HCT116 (cell line): ENCODE measurements at regions not wholly inside any gene's neighbourhood (a gene's known extent, or its start where the extent isn't known, plus 50 kb on each side); places are given as distances from the start of the nearest gene placed in this dataset.

Experiments used
- ATAC-seq: fragments of 200-7000 bp; cut with Tn5 transposase; 2 replicates; pipeline ENCODE4 v1.9.1; 2020; ENCODE audit warnings: mild to moderate bottlenecking, moderate library complexity
- BruUV-seq: library from RNA; stranded (reverse); fragments of 400-500 nt; replicated peaks from 2 replicates; lab custom pipeline; 2021; lab: Mats Ljungman, UMichigan
- CTCF ChIA-PET: fragments of 300-600 bp; sonication (Branson Sonifier 250); formaldehyde crosslinking; loops from one replicate; lab custom pipeline; 2021; ENCODE audit warnings: antibody characterized with exemption; lab: Charles Lee
- POLR2A ChIA-PET: fragments of 300-600, 350-600 bp; sonication (Branson Sonifier 250); formaldehyde crosslinking; loops from one replicate; lab custom pipeline; 2021; ENCODE audit warnings: antibody characterized with exemption; lab: Charles Lee
- RAD21 ChIA-PET, 2 experiments: fragments of 300-600 bp; sonication (Branson Sonifier 250); formaldehyde crosslinking; loops; one replicate each; lab custom pipeline; 2023; ENCODE audit warnings: low total read pairs in 2 of 2; ENCODE audit not compliant: uncharacterized antibody in 2 of 2, unreplicated experiment in 2 of 2, low non-redundant PET in 1 of 2; lab: Charles Lee
- DNase-seq: peaks from one replicate; pipeline ENCODE4 v3.0.0-alpha.2; 2010; ENCODE audit warnings: low read depth, low spot score
- H2AFZ ChIP-seq: fragments of 200-600 bp; shearing (Covaris generic), sonication (generic); 2 replicates; pipeline ENCODE4 v1.6.1; 2017; ENCODE audit warnings: low read depth, mixed run types, mixed read lengths, antibody characterized with exemption, low read length; ENCODE audit not compliant: poor library complexity, severe bottlenecking
- H3K27ac ChIP-seq: 2 replicates; pipeline ENCODE4 v1.5.1; 2012; ENCODE audit warnings: low read depth, low read length
- H3K27me3 ChIP-seq: fragments of 200-600 bp; sonication (generic); 2 replicates; pipeline ENCODE4 v1.6.1; 2016; ENCODE audit warnings: mixed run types, low read length, mixed read lengths; ENCODE audit not compliant: insufficient read depth
- H3K36me3 ChIP-seq, 2 experiments: fragments of 200-500 bp in 1 of 2; fragments of 200-600 bp in 1 of 2; sonication (Bioruptor generic) in 1 of 2; sonication (generic) in 1 of 2; 2 replicates each; pipeline versions ENCODE4 v1.5.1 to v1.6.1; 2014 to 2016; ENCODE audit warnings: low read length in 2 of 2, inconsistent platforms in 1 of 2, mixed read lengths in 1 of 2, mixed run types in 1 of 2; ENCODE audit not compliant: insufficient read depth in 2 of 2, control insufficient read depth in 1 of 2
- H3K4me1 ChIP-seq, 2 experiments: fragments of 200-600 bp in 1 of 2; sonication (generic) in 1 of 2; 2 replicates each; pipeline versions ENCODE4 v1.5.1 to v1.6.1; 2012 to 2017; ENCODE audit warnings: low read length in 2 of 2, inconsistent platforms in 1 of 2, mild to moderate bottlenecking in 1 of 2, mixed read lengths in 1 of 2, mixed run types in 1 of 2, moderate library complexity in 1 of 2; ENCODE audit not compliant: insufficient read depth in 2 of 2, control insufficient read depth in 1 of 2
- H3K4me2 ChIP-seq: fragments of 200-600 bp; sonication (generic); 2 replicates; pipeline ENCODE4 v1.6.1; 2017; ENCODE audit warnings: mixed run types, low read length, mixed read lengths
- H3K4me3 ChIP-seq, 2 experiments: fragments of 200-600 bp in 1 of 2; sonication (generic) in 1 of 2; replicated peaks in 1 of 2; 2 replicates each; pipeline ENCODE4 v1.5.1; 2011 to 2016; ENCODE audit warnings: low read length in 2 of 2, control low read depth in 1 of 2, low read depth in 1 of 2, mild to moderate bottlenecking in 1 of 2, mixed read lengths in 1 of 2, mixed run types in 1 of 2
- H3K79me2 ChIP-seq: fragments of 200-600 bp; sonication (generic); 2 replicates; pipeline ENCODE4 v1.6.1; 2017; ENCODE audit warnings: mild to moderate bottlenecking, mixed run types, low read length, moderate library complexity, mixed read lengths; ENCODE audit not compliant: insufficient read depth
- H3K9ac ChIP-seq: fragments of 200-600 bp; sonication (generic); 2 replicates; pipeline ENCODE4 v1.6.1; 2016; ENCODE audit warnings: low read length, mixed read lengths
- H3K9me2 ChIP-seq: fragments of 200-600 bp; sonication (generic), shearing (Covaris generic); 2 replicates; pipeline ENCODE4 v1.6.1; 2017; ENCODE audit warnings: mixed run types, mild to moderate bottlenecking, moderate library complexity; ENCODE audit not compliant: insufficient read depth
- H3K9me3 ChIP-seq, 2 experiments: fragments of 200-500 bp in 1 of 2; fragments of 200-600 bp in 1 of 2; sonication (Bioruptor generic) in 1 of 2; sonication (generic) in 1 of 2; 2 replicates each; pipeline ENCODE4 v1.6.1; 2014 to 2017; ENCODE audit warnings: low read length in 2 of 2, mixed read lengths in 2 of 2, inconsistent platforms in 1 of 2, low read depth in 1 of 2, mild to moderate bottlenecking in 1 of 2, mixed run types in 1 of 2, moderate library complexity in 1 of 2; ENCODE audit not compliant: control insufficient read depth in 1 of 2, insufficient read depth in 1 of 2
- H4K20me1 ChIP-seq: fragments of 200-600 bp; sonication (generic), shearing (Covaris generic); 2 replicates; pipeline ENCODE4 v1.6.1; 2017; ENCODE audit warnings: mixed run types, mild to moderate bottlenecking, moderate library complexity; ENCODE audit not compliant: insufficient read depth
- CEBPB ChIP-seq: IDR thresholded peaks from 2 replicates; pipeline ENCODE4 v1.6.1; 2012; ENCODE audit warnings: low read depth
- EGR1 ChIP-seq: IDR thresholded peaks from 2 replicates; pipeline ENCODE4 v1.6.1; 2012; ENCODE audit warnings: low read depth
- ELF1 ChIP-seq: IDR thresholded peaks from 2 replicates; pipeline ENCODE4 v1.6.1; 2012; ENCODE audit warnings: low read depth, borderline replicate concordance
- EZH2 ChIP-seq: fragments of 200-600 bp; sonication (generic); IDR thresholded peaks from 2 replicates; pipeline ENCODE4 v1.6.1; 2017; ENCODE audit warnings: antibody characterized with exemption, mixed run types
- FOSL1 ChIP-seq: IDR thresholded peaks from 2 replicates; pipeline ENCODE4 v1.6.1; 2012; ENCODE audit warnings: low read depth
- JUND ChIP-seq: IDR thresholded peaks from 2 replicates; pipeline ENCODE4 v1.6.1; 2012
- POLR2A ChIP-seq: IDR thresholded peaks from 2 replicates; pipeline ENCODE4 v1.7.0; 2011; ENCODE audit warnings: borderline replicate concordance; ENCODE audit not compliant: insufficient read depth, insufficient read length; ENCODE audit errors: extremely low read depth
- POLR2AphosphoS5 ChIP-seq: IDR thresholded peaks from 2 replicates; pipeline ENCODE4 v1.6.1; 2011; ENCODE audit warnings: mild to moderate bottlenecking, low read depth, low read length, moderate library complexity
- RAD21 ChIP-seq: IDR thresholded peaks from 2 replicates; pipeline ENCODE4 v1.6.1; 2012; ENCODE audit warnings: low read depth, mild to moderate bottlenecking
- SIN3A ChIP-seq: IDR thresholded peaks from 2 replicates; pipeline ENCODE4 v1.6.1; 2012; ENCODE audit warnings: low read depth
- SP1 ChIP-seq: IDR thresholded peaks from 2 replicates; pipeline ENCODE4 v1.6.1; 2012; ENCODE audit warnings: low read depth
- TCF7L2 ChIP-seq: IDR thresholded peaks from 2 replicates; pipeline ENCODE4 v1.7.0; 2011; ENCODE audit warnings: borderline replicate concordance, inconsistent platforms; ENCODE audit not compliant: insufficient read depth, insufficient read length; ENCODE audit errors: extremely low read depth
- YY1 ChIP-seq: IDR thresholded peaks from 2 replicates; pipeline ENCODE4 v1.6.1; 2011; ENCODE audit warnings: low read length, low read depth, moderate library complexity, mild to moderate bottlenecking; ENCODE audit not compliant: insufficient replicate concordance; ENCODE audit errors: extremely low read depth
- intact Hi-C: fragments of 100-400 bp; cut with micrococcal nuclease; formaldehyde crosslinking; loops from 2 replicates; pipeline ENCODE4 v1.10.0; 2022
- TF ChIP-seq, protein P1 (sequence below), 3 experiments: fragments of 200-600 bp in 1 of 3; sonication (generic) in 1 of 3; IDR thresholded peaks in 2 of 3; conservative IDR thresholded peaks in 1 of 3; 2 replicates each; pipeline ENCODE4 v1.5.1; 2012 to 2017; ENCODE audit warnings: low read depth in 2 of 3, low read length in 2 of 3, antibody characterized with exemption in 1 of 3, borderline replicate concordance in 1 of 3, control low read depth in 1 of 3, mild to moderate bottlenecking in 1 of 3, mixed read lengths in 1 of 3, mixed run types in 1 of 3, moderate library complexity in 1 of 3; ENCODE audit not compliant: insufficient read depth in 1 of 3
- TF ChIP-seq, protein P2 (sequence below): IDR thresholded peaks from 2 replicates; pipeline ENCODE4 v1.6.1; 2011; ENCODE audit warnings: mild to moderate bottlenecking, low read length, moderate library complexity; ENCODE audit not compliant: insufficient replicate concordance; ENCODE audit errors: extremely low read depth
- TF ChIP-seq, protein P3 (sequence below): IDR thresholded peaks from 2 replicates; pipeline ENCODE4 v1.6.1; 2012; ENCODE audit warnings: low read depth
- TF ChIP-seq, protein P4 (sequence below): IDR thresholded peaks from 2 replicates; pipeline ENCODE4 v1.6.1; 2012
- TF ChIP-seq, protein P5 (sequence below): IDR thresholded peaks from 2 replicates; pipeline ENCODE4 v1.6.1; 2012

DNA sequence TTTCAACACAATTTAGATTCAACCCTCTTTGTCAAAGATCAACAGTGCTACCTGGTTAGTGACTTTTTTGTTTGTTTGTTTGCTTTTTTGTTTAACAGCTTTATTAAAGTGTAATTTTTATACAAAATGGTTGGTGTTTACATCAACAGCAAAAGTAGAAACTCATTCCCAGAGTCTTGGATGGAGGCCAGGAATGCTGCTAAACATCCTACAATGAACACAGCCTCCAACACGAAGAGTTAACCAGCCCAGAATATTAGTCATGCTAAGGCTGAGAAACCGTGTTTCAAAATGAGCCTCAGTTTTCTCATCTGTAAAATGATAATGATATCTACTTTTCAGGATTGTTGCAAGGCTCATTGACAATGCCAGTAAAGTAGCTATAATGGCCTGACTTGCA, 211.0 kb upstream of the MAF start:
- Histone ChIP-seq H3K9me2 (no peaks in the 10 kb centered on the region), H2AFZ (no peak overlapping the region), H3K9me3 (peaks cover 48 to 59% of the 10 kb centered on the region in 2 experiments; a peak in 2 of 4 replicates), H3K4me3 (no peak overlapping the region), H3K4me1 (no peaks in the 10 kb centered on the region), H3K27ac (no peak overlapping the region), H3K36me3 (no peaks in the 10 kb centered on the region), H3K27me3 (no peaks in the 10 kb centered on the region), H4K20me1 (no peaks in the 10 kb centered on the region), H3K9ac (no peak overlapping the region), H3K79me2 (no peaks in the 10 kb centered on the region), H3K4me2 (no peak overlapping the region)
- CTCF ChIA-PET = no interaction called here
- no TSS peak for BruUV-seq
- RAD21 ChIA-PET = no interaction called here
- TF ChIP-seq, protein P1, sequence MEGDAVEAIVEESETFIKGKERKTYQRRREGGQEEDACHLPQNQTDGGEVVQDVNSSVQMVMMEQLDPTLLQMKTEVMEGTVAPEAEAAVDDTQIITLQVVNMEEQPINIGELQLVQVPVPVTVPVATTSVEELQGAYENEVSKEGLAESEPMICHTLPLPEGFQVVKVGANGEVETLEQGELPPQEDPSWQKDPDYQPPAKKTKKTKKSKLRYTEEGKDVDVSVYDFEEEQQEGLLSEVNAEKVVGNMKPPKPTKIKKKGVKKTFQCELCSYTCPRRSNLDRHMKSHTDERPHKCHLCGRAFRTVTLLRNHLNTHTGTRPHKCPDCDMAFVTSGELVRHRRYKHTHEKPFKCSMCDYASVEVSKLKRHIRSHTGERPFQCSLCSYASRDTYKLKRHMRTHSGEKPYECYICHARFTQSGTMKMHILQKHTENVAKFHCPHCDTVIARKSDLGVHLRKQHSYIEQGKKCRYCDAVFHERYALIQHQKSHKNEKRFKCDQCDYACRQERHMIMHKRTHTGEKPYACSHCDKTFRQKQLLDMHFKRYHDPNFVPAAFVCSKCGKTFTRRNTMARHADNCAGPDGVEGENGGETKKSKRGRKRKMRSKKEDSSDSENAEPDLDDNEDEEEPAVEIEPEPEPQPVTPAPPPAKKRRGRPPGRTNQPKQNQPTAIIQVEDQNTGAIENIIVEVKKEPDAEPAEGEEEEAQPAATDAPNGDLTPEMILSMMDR (IDR thresholded peaks at IDR 0.05 in 2 of 3, conservative IDR thresholded peaks at IDR 0.05 in 1 of 3; ENCODE audit: borderline replicate concordance in 1 of 3, insufficient read depth in 1 of 3, low read depth in 2 of 3, low read length in 2 of 3) = no peak
- no peak for TF ChIP-seq JUND
- TF ChIP-seq YY1 = no peak
- TF ChIP-seq RAD21 = no peak
- no peak for TF ChIP-seq CEBPB
- TF ChIP-seq, protein P2, sequence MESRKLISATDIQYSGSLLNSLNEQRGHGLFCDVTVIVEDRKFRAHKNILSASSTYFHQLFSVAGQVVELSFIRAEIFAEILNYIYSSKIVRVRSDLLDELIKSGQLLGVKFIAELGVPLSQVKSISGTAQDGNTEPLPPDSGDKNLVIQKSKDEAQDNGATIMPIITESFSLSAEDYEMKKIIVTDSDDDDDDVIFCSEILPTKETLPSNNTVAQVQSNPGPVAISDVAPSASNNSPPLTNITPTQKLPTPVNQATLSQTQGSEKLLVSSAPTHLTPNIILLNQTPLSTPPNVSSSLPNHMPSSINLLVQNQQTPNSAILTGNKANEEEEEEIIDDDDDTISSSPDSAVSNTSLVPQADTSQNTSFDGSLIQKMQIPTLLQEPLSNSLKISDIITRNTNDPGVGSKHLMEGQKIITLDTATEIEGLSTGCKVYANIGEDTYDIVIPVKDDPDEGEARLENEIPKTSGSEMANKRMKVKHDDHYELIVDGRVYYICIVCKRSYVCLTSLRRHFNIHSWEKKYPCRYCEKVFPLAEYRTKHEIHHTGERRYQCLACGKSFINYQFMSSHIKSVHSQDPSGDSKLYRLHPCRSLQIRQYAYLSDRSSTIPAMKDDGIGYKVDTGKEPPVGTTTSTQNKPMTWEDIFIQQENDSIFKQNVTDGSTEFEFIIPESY = no peak
- TF ChIP-seq, protein P3, sequence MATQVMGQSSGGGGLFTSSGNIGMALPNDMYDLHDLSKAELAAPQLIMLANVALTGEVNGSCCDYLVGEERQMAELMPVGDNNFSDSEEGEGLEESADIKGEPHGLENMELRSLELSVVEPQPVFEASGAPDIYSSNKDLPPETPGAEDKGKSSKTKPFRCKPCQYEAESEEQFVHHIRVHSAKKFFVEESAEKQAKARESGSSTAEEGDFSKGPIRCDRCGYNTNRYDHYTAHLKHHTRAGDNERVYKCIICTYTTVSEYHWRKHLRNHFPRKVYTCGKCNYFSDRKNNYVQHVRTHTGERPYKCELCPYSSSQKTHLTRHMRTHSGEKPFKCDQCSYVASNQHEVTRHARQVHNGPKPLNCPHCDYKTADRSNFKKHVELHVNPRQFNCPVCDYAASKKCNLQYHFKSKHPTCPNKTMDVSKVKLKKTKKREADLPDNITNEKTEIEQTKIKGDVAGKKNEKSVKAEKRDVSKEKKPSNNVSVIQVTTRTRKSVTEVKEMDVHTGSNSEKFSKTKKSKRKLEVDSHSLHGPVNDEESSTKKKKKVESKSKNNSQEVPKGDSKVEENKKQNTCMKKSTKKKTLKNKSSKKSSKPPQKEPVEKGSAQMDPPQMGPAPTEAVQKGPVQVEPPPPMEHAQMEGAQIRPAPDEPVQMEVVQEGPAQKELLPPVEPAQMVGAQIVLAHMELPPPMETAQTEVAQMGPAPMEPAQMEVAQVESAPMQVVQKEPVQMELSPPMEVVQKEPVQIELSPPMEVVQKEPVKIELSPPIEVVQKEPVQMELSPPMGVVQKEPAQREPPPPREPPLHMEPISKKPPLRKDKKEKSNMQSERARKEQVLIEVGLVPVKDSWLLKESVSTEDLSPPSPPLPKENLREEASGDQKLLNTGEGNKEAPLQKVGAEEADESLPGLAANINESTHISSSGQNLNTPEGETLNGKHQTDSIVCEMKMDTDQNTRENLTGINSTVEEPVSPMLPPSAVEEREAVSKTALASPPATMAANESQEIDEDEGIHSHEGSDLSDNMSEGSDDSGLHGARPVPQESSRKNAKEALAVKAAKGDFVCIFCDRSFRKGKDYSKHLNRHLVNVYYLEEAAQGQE = no peak
- TF ChIP-seq POLR2A = no peak
- TF ChIP-seq, protein P4, sequence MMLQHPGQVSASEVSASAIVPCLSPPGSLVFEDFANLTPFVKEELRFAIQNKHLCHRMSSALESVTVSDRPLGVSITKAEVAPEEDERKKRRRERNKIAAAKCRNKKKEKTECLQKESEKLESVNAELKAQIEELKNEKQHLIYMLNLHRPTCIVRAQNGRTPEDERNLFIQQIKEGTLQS = no peak
- no peak for TF ChIP-seq POLR2AphosphoS5
- TF ChIP-seq TCF7L2 = no peak
- no peak for TF ChIP-seq SP1
- no peak for TF ChIP-seq EZH2
- TF ChIP-seq ELF1 = no peak
- no peak for TF ChIP-seq EGR1
- TF ChIP-seq, protein P5, sequence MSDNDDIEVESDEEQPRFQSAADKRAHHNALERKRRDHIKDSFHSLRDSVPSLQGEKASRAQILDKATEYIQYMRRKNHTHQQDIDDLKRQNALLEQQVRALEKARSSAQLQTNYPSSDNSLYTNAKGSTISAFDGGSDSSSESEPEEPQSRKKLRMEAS = no peak
- TF ChIP-seq SIN3A = no peak
- TF ChIP-seq FOSL1 = no peak
- ATAC-seq (no peak), DNase-seq (no peak)
- intact Hi-C loops = no loop called here
- POLR2A ChIA-PET = no interaction called here
